NT2/D1 (cell line): ENCODE measurements at regions not wholly inside any gene's neighbourhood (a gene's known extent, or its start where the extent isn't known, plus 50 kb on each side); places are given as distances from the start of the nearest gene placed in this dataset.

Source experiments
- DNase-seq: peaks from one replicate; pipeline ENCODE4 v3.0.0-alpha.2; 2011; ENCODE audit warnings: low read depth, low spot score
- H3K27me3 ChIP-seq: 2 replicates; pipeline ENCODE4 v1.6.0; 2011; ENCODE audit warnings: mild to moderate bottlenecking; ENCODE audit not compliant: insufficient read length, insufficient read depth
- H3K36me3 ChIP-seq: 2 replicates; pipeline ENCODE4 v1.6.1; 2011; ENCODE audit warnings: mild to moderate bottlenecking, low read length, mixed read lengths; ENCODE audit not compliant: insufficient read depth, insufficient read length
- H3K4me1 ChIP-seq: 2 replicates; pipeline ENCODE4 v1.5.1; 2011; ENCODE audit not compliant: insufficient read depth, insufficient read length
- H3K4me3 ChIP-seq: 2 replicates; pipeline ENCODE4 v1.5.1; 2011; ENCODE audit warnings: low read depth; ENCODE audit not compliant: insufficient read length
- H3K9ac ChIP-seq: 2 replicates; pipeline ENCODE4 v1.6.0; 2011; ENCODE audit warnings: low read depth; ENCODE audit not compliant: insufficient read length
- H3K9me3 ChIP-seq: 2 replicates; pipeline ENCODE4 v1.5.1; 2011; ENCODE audit warnings: mild to moderate bottlenecking, low read length; ENCODE audit not compliant: insufficient read depth
- SUZ12 ChIP-seq: IDR thresholded peaks from 2 replicates; pipeline ENCODE4 v1.6.1; 2011; ENCODE audit not compliant: insufficient read length, insufficient read depth; ENCODE audit errors: extremely low read depth
- YY1 ChIP-seq: IDR thresholded peaks from 2 replicates; pipeline ENCODE4 v1.6.1; 2011; ENCODE audit not compliant: insufficient read length, insufficient read depth
- ZNF274 ChIP-seq: IDR thresholded peaks from 2 replicates; pipeline ENCODE4 v1.6.1; 2011; ENCODE audit warnings: mild to moderate bottlenecking, low read depth, low read length

- H3K27me3 ChIP-seq: no peaks in the 10 kb centered on the region
- H3K36me3 ChIP-seq: no peaks in the 10 kb centered on the region
- no peak overlapping the region for H3K4me3 ChIP-seq
- H3K9me3 ChIP-seq: no peaks in the 10 kb centered on the region
- no peaks in the 10 kb centered on the region for H3K4me1 ChIP-seq
- no peak overlapping the region for H3K9ac ChIP-seq
- no peak for DNase-seq
- no peak for TF ChIP-seq YY1
- no peak for TF ChIP-seq SUZ12
- no peak for TF ChIP-seq ZNF274
Measured at GRCh38 chr9:22240619-22241018, 206.0 kb upstream of the DMRTA1 start.

GRCh38 chr9:22241024-22241423, 205.6 kb upstream of the DMRTA1 start:
- H3K36me3 ChIP-seq: no peaks in the 10 kb centered on the region
- no peak for DNase-seq
- no peaks in the 10 kb centered on the region for H3K9me3 ChIP-seq
- H3K27me3 ChIP-seq: no peaks in the 10 kb centered on the region
- H3K4me3 ChIP-seq: no peak overlapping the region
- TF ChIP-seq SUZ12: no peak
- no peak for TF ChIP-seq ZNF274
- no peak for TF ChIP-seq YY1
- H3K9ac ChIP-seq: no peak overlapping the region
- no peaks in the 10 kb centered on the region for H3K4me1 ChIP-seq

DNA sequence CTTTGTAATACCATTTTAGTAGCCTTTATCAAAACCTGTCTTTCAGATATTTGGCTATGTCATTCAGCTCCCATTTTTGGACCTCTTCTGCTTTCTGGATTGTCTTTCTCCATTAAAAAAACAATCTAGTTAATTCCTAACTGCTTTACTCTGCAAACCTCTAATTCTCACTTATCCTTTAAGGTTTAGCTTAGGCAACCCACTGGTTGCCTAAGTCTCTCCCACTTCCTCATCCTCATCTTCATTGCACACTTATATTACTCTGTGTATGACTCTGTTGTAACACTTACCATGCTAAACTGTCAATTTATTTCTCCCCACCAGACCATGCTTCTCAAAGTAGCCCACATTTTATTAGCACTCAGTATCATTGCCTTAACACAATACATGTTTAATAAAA, 205.0 kb upstream of the DMRTA1 start:
- Histone ChIP-seq H3K36me3 (no peaks in the 10 kb centered on the region), H3K4me1 (no peaks in the 10 kb centered on the region), H3K27me3 (no peaks in the 10 kb centered on the region), H3K4me3 (no peak overlapping the region), H3K9me3 (no peaks in the 10 kb centered on the region), H3K9ac (no peak overlapping the region)
- DNase-seq: no peak
- no peak for TF ChIP-seq SUZ12
- TF ChIP-seq ZNF274: no peak
- no peak for TF ChIP-seq YY1

- Histone ChIP-seq H3K36me3 (no peaks in the 10 kb centered on the region), H3K4me1 (no peaks in the 10 kb centered on the region), H3K9me3 (no peaks in the 10 kb centered on the region), H3K9ac (no peak overlapping the region), H3K4me3 (no peak overlapping the region), H3K27me3 (no peaks in the 10 kb centered on the region)
- peak; percentile 44 for DNase-seq
- TF ChIP-seq ZNF274: no peak
- TF ChIP-seq YY1: no peak
- TF ChIP-seq SUZ12: no peak
Measured at GRCh38 chr9:22244139-22245011, 202.2 kb upstream of the DMRTA1 start.

DNA sequence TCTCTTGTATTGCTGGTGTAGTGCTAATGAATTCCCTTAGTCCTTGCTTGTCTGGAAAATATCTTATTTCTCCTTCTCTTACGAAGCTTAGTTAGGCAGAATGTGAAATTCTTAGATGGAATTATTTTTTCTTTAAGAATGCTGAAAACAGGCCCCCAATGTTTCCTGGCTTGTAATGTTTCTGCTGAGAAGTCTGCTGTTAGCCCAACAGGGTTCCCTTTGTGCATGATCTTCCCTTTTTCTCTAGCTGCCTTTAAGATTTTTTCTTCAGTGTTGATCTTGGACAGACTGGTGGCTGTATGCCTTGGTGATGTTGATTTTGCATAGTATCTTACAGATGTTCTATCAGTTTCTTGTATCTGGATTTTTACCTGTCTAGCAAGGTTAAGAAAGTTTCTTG, 191.3 kb upstream of the DMRTA1 start:
- H3K9ac ChIP-seq: no peak overlapping the region

GRCh38 chr9:22256381-22256780, 190.2 kb upstream of the DMRTA1 start:
- Histone ChIP-seq H3K9me3 (peaks cover 14% of the 10 kb centered on the region), H3K9ac (no peak overlapping the region), H3K4me3 (no peak overlapping the region), H3K36me3 (no peaks in the 10 kb centered on the region), H3K27me3 (no peaks in the 10 kb centered on the region), H3K4me1 (no peaks in the 10 kb centered on the region)
- no peak for DNase-seq
- TF ChIP-seq YY1: no peak
- no peak for TF ChIP-seq ZNF274
- TF ChIP-seq SUZ12: no peak

More for the DNA sequence above, 191.3 kb upstream of the DMRTA1 start:
- Histone ChIP-seq H3K36me3 (no peaks in the 10 kb centered on the region), H3K27me3 (no peaks in the 10 kb centered on the region), H3K9me3 (peaks cover 22% of the 10 kb centered on the region), H3K4me3 (no peak overlapping the region), H3K4me1 (no peaks in the 10 kb centered on the region)
- TF ChIP-seq SUZ12 (no peak), ZNF274 (no peak), YY1 (no peak)
- DNase-seq: no peak

DNA sequence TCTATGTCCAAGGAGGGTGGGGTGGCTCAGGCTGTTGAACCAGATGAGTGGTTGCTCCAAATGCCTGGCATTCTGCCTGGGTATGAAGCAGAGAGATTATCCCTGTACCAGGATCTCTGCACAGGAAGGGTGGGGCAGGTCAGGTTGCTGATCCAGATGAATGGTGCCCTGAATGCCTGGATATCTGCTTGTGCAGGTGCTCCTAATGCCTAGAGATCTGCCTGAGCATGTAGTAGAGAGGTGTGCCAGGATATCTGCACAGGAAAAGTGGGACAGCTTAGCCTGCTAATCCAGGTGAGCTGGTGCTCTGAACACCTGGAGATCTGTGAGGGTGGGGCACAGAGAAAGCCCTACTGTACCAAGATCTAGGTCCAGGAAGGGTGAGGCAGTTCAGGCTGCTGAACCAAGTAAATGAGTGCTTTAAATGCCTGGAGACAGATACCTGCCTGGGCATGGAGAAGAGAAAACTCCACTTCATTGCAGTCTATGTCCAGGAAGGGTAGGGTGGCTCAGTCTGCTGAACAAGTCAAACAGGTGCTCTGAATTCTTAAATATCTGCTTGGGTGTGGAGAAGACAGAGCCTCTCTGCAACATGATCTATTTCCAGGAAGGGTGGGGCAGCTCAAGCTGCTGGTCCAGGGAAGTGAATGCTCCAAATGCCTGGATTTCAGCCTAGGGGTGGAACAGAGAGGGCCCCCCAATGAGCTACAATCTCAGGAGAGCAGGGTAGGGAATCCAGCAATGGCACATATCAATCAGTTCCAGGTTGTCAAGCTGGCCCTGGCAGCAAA, 189.4 kb upstream of the DMRTA1 start:
- no peaks in the 10 kb centered on the region for H3K27me3 ChIP-seq
- no peaks in the 10 kb centered on the region for H3K4me1 ChIP-seq
- peaks cover 7% of the 10 kb centered on the region for H3K9me3 ChIP-seq
- H3K9ac ChIP-seq: no peak overlapping the region
- no peak overlapping the region for H3K4me3 ChIP-seq
- no peaks in the 10 kb centered on the region for H3K36me3 ChIP-seq
- DNase-seq: no peak
- TF ChIP-seq YY1 (no peak), ZNF274 (no peak), SUZ12 (no peak)
